HG02610 (cell line): ENCODE measurements at regions not wholly inside any gene's neighbourhood (a gene's known extent, or its start where the extent isn't known, plus 50 kb on each side); places are given as distances from the start of the nearest gene placed in this dataset.

Experiments
- ATAC-seq: cut with Tn5 transposase; IDR thresholded peaks from one replicate; pipeline ENCODE4 v1.9.1; 2021; ENCODE audit warnings: mild to moderate bottlenecking, moderate library complexity; ENCODE audit not compliant: unreplicated experiment

DNA sequence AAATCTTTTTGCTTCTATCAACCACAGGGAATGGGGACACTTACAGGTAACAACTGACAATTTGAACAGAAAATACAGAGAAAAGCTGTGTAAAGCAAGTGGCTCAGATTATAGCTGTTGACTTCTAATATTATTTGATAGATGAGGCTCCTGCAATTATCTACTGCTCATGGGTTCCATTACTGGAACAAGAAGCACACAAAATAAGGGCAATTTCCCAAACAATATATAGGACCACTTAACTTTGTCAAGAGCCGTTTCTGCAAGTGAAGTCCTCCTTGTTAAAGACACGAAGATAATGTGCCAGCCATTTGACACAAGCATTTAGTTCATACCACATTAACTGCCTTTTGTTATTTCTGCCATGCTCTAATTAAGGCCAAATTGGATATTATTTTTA is 315.5 kb upstream of the ARID1B start:
- no peak for ATAC-seq

- ATAC-seq = no peak
Observed at GRCh38 chr6:156457601-156458000, 319.6 kb upstream of the ARID1B start.

- ATAC-seq = no peak
Observed at GRCh38 chr6:156455847-156456246, 321.3 kb upstream of the ARID1B start.

- no peak for ATAC-seq
Observed at GRCh38 chr6:156454867-156455266, 322.3 kb upstream of the ARID1B start.

DNA sequence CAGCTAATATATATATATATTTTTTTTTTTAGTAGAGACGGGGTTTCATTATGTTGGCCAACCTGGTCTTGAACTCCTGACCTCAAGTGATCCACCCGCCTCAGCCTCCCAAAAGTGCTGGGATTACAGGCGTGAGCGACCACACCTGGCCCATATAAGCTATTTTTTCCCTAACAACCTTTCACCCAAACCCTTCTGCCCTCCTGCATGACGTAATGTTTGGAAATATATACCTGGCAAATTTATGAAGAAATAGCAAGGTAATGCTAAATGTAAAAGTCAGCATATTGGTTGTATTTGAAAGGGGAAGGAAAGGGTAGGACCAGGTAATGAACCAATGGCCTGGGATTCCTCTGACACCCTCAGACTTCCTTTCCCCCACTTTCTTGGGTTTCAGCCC is 325.5 kb upstream of the ARID1B start:
- ATAC-seq = no peak

DNA sequence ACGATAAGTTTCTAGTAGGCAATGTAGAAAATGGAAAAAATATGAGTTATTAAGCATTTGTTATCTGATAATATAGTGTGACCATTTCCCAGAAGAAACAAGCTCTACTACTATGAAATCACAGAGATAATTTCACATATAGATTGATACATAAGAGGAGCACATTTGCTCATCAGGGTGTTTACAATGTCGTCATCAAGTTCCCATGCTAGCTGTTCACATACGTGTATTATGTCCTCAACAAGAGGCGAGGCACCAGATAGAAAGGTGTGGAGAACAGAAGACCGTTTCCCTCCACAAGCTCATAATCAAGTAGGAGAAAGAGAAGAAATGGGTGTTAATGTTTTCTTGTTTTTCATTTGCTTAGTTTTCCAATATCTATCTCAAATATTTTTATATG is 326.1 kb upstream of the ARID1B start:
- no peak for ATAC-seq

DNA sequence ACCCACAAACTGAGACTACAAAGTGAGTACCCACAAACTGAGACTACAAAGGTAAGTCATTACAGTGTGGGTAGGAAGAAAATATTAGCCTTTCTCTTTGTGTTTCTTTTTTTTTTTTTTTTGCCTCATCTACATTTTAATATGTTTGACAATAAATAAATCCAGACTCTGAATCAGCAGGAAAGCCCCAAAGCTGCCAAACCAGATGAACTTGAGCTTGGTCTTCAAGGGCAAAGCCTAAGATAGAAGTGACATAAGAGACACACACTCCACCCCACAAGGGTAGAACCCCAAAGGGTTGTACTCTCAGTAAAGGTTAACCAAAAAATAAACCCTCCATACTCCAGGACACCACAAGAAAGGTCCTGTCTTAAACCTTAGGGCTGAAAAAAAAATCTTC is 326.8 kb upstream of the ARID1B start:
- no peak for ATAC-seq

DNA sequence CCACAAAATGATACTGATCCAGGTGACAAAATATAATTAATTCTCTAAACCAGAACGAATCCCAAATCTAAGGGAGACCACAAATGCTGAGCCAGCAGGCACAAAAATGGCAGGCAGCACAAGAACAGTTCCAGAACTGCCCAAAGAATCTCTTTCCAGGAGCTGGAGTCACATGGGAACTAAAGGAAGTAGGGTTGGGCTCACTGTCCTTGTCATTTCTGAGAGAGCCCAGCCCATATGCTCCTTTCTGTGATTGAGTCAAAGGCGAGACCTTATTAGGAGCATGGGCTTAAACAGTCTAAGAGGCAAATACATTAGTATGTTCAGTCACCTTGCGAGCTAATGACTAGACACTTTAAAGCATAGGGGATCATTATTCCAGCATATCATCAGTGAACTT is 327.6 kb upstream of the ARID1B start:
- ATAC-seq = no peak

DNA sequence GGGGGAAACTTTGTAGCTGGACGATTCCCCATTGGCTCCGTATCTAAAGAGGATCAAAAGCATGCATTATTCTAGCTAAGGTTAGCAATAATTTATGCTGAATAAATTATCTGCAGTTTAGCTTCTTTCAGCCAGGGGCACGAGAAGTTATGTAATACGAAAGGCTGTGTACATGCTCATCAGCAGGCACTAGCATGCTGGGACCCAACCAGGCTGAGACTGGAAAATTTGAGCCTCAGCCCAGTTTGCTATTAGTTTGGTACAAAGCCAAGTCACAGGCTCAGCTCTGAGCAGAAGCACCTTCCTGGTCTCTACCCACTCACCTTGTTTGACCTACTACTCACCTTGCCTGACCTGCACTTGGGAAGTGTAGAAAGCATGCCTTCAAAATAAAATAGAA is 328.1 kb upstream of the ARID1B start:
- ATAC-seq = no peak

- ATAC-seq = no peak
Observed at GRCh38 chr6:156448579-156448978, 328.6 kb upstream of the ARID1B start.

DNA sequence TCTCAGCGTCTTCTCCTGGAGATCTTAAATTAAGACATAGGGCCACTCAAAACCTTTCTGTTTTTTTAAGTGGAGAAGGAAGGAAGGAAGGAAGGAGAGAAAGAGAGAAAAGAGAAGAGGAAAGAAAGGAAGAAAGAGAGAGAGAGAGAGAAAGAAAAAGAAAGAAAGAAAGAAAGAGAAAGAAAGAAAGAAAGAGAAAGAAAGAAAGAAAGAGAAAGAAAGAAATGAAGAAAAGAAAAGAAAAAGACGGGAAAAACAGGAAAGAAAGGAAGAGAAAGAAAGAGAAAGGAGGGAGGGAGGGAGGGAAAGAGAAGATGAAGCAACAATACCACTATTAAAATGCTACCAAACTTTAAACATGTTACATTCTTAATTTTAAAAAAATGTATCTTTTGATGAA is 336.5 kb upstream of the ARID1B start:
- ATAC-seq = no peak

GRCh38 chr6:156438350-156438923 is 338.7 kb upstream of the ARID1B start:
- no peak for ATAC-seq

DNA sequence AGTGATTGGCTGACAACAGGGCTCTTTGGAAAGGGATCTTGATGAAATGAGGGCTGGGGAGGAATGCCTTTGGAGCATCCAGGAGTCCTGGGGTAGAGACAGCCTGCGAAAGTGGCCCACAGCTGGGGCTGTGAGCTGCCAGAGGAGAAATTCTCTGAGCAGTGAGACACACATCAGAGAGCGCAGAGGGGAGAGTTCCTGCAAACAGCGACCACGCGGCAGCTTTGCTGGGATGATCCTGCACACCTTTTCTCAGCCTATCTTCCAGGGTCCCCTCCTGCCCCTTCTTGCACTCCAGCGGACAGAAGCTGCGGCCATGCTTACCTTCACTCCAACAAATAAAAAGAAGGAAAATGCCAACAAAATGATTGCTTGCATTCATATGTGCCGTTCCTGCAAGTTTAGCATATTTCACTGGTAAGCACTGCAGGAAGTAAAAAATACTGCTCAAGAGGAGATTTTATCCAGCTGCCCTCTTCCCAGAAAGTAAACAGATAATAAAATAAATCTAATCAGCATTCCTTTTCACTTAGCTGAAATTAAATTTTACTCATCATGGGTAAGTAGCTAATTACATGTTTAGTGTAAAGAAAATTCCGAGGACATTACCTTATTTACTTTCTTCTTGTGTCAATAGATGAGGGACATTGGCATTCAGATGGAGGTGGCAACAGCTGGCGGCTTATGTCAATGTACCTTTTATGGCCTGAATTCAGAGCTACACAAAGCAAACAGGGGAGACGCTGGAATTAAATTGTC is 339.9 kb upstream of the ARID1B start:
- ATAC-seq = no peak

DNA sequence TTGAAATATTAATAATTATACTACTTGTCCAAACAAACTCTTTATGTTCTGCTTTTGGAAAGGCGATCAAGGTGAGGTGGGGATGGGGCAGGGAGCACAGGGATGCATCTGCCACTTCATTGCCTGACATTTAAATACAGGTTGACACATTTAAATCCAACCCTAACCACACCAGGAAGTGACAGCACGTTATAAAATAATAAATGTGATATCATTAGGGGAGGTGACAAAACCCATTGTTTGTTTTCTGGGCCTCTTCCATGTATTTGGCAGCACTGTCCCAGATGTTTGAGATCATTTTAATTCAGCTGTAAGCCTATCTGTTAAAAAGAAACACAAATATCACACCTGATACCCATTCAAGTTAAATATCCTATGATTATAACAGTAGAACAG is 342.4 kb upstream of the ARID1B start:
- no peak for ATAC-seq

DNA sequence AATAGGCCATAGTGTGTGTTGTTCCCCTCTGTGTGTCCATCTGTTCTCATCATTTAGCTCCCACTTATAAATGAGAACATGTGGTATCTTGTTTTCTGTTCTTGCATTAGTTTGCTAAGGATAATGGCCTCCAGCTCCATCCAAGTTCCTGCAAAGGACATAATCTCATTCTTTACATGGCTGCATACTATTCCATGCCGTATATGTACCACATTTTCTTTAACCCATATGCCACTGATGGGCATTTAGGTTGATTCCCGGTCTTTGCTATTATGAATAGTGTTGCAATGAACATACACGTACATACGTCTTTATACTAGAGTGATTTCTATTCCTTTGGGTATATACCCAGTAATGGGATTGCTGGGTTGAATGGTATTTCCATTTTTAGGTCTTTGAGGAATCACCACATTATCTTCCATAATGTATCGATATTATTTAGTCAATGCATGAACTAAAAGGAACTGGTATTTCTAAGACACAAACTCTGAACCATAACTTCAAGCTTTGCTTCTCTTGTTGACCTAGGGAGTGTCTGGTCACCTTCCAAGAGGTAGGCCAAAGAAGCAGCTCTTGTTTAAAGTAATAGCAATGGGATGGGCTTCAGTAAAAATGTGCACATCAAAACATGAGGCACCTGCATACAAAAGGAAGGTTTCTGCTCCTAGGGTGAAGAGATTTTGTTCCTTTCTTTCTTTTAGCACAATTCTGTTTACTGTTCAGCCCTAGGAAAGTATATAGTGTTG is 343.0 kb upstream of the ARID1B start:
- ATAC-seq = no peak

DNA sequence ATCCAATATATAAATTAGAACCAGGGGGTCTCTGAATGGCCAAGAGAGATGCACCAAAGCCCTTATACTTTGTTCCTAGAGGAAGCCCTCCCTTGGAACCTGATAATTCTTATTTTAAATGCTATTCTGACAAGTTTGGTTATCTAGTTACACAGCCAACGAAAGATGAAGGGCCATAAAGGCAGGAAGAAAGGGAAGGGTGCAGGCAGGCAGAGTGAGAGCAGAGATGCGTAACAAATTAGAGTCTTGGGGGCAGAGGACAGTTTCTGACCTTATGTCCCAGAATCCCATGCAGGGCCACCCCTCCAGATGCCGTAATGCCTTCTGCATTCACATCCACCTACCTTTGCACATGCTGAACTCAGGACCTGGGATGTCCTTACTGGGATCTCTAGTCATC is 344.6 kb upstream of the ARID1B start:
- no peak for ATAC-seq

DNA sequence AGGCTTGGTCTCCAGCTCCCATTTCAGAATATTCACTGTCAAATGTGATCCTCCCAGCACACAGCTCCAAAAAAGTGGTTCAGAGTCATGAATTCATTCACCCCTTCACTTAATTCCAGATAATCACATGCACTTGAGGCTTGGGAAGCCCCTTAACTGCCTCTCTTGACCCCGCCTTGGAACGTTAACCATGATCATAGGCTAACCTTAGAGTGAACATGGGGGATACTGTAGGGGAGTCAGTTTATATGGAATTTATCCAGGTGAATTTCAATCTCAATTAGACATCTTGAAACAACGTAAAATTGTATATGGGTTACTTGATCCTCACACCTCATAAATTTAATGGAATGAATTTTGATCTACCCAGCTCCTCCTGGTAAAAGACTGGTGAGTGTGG is 346.8 kb upstream of the ARID1B start:
- no peak for ATAC-seq

GRCh38 chr6:156427345-156427744 is 349.8 kb upstream of the ARID1B start:
- no peak for ATAC-seq

DNA sequence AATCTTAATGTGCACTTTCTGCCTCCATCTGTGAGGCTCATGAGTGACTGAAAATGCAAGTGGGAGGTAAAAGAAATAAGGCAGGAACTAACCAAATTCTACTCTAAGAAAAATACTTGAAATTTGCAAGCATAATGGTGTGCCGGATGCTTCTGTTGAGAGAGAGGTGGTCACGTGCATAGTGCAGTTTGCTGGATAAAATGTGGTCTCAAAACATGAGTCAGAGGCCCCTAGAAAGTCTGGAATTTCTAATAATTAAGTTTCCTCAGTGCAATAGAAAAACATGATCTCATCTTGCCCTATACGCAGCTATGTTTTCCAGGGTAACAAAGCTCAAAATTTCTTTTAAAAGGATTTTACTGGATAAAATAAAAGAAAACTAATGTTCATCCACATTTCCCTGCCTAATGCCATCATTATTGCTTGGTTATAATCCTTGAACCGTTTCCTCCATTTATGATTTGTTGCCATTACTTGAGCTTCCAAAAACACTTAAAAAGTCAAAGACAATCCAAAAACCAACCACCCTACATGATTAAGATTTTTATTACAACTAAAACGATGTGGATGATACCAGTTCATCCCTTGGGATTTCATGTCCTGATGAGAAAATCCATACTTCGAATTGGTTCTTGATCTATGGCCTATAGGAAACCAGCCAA is 351.7 kb upstream of the ARID1B start:
- no peak for ATAC-seq

- ATAC-seq = no peak
Observed at GRCh38 chr6:156423829-156424228, 353.3 kb upstream of the ARID1B start.

- no peak for ATAC-seq
Observed at GRCh38 chr6:156423075-156423474, 354.1 kb upstream of the ARID1B start.

DNA sequence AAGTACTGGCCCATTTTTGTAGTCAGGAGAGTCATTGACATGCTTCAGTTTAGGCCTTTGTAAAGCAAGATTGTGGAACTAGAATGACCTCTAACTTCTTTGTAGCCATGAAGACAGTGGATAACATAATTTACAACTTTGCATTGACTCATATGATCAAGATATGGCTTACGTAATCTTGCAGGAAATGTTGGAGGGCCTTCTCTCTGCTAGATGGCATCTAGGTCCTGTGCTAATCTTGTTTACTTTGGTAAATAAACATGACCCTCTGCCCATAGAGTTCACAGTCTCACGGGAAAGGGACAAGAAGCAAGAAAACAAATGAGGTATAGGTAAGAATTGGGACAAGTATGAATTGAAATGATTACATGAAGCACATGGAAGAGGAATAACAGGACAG is 355.2 kb upstream of the ARID1B start:
- no peak for ATAC-seq
